Kidney (tissue), 13 donors: ENCODE measurements at regions not wholly inside any gene's neighbourhood (a gene's known extent, or its start where the extent isn't known, plus 50 kb on each side); places are given as distances from the start of the nearest gene placed in this dataset.
A peak's percentile ranks its signal among the peaks of the same experiment; 100 is the strongest.

Source experiments
- DNase-seq, 5 donors: peaks; one replicate each; pipeline ENCODE4 v3.0.0-alpha.2; 2013 to 2020
- FAIRE-seq: peaks from 2 replicates; lab custom pipeline; 2012; peaks lifted over from hg19 to GRCh38; lab: Jason Lieb, UNC
- H3K27ac ChIP-seq, 2 donors: one replicate each; pipeline ENCODE4 v1.7.0; 2013; ENCODE audit warnings: low read depth in 2 of 2, low read length in 2 of 2, inconsistent platforms in 1 of 2
- H3K27me3 ChIP-seq: one replicate; pipeline ENCODE4 v1.7.1; 2013; ENCODE audit warnings: low read length, inconsistent platforms; ENCODE audit not compliant: control insufficient read depth, insufficient read depth
- H3K36me3 ChIP-seq, 3 donors: one replicate each; pipeline versions ENCODE4 v1.7.0 to v1.7.1; 2013; ENCODE audit warnings: low read length in 3 of 3, control low read depth in 1 of 3, inconsistent platforms in 1 of 3; ENCODE audit not compliant: insufficient read depth in 3 of 3, control insufficient read depth in 2 of 3
- H3K4me1 ChIP-seq, 3 donors: one replicate each; pipeline versions ENCODE4 v1.7.0 to v1.7.1; 2013; ENCODE audit warnings: low read length in 3 of 3, inconsistent platforms in 1 of 3, low read depth in 1 of 3; ENCODE audit not compliant: control insufficient read depth in 2 of 3, insufficient read depth in 2 of 3
- H3K4me3 ChIP-seq, 3 donors: one replicate each; pipeline versions ENCODE4 v1.7.0 to v1.8.1; 2013; ENCODE audit warnings: low read length in 3 of 3, control low read depth in 1 of 3, inconsistent platforms in 1 of 3
- H3K9ac ChIP-seq, 3 donors: one replicate each; pipeline versions ENCODE4 v1.7.0 to v1.7.1; 2013; ENCODE audit warnings: low read length in 3 of 3, control low read depth in 1 of 3, inconsistent platforms in 1 of 3
- H3K9me3 ChIP-seq, 3 donors: one replicate each; pipeline versions ENCODE4 v1.7.0 to v1.7.1; 2013; ENCODE audit warnings: low read length in 3 of 3, control low read depth in 1 of 3, inconsistent platforms in 1 of 3; ENCODE audit not compliant: control insufficient read depth in 2 of 3, insufficient read depth in 1 of 3
- CTCF ChIP-seq: IDR thresholded peaks from 3 replicates; pipeline ENCODE4 v1.5.1; 2012; ENCODE audit warnings: mild to moderate bottlenecking, moderate library complexity, borderline replicate concordance; ENCODE audit not compliant: insufficient read depth; ENCODE audit errors: extremely low read depth
- intact Hi-C: fragments of 100-400 bp; cut with DNase I; formaldehyde crosslinking; loops from one replicate; pipeline ENCODE4 v1.11.1; 2022
- donor health status: control.
- donor health status: control.
- donor health status: control.
- donor health status: control.
- donor health status: control.
- donor health status: DM: yes; HTN: yes; CAD: no.
- donor health status: Normal renal cell carcinoma (clear cell type).

- FAIRE-seq (no peak), DNase-seq (peak in 2 of 5 donors; percentile 24 to 33)
- Histone ChIP-seq H3K4me1 (no peaks in the 10 kb centered on the region), H3K9me3 (no peaks in the 10 kb centered on the region), H3K27me3 (no peaks in the 10 kb centered on the region), H3K27ac (no peak overlapping the region), H3K36me3 (no peaks in the 10 kb centered on the region), H3K4me3 (no peak overlapping the region), H3K9ac (no peak overlapping the region)
- intact Hi-C loops, result no loop called here
- TF ChIP-seq CTCF, result no peak
These were observed 56.7 kb upstream of the PAPPA start for GRCh38 chr9:116096853-116097252.

GRCh38 chr9:116098476-116098875 lies 55.1 kb upstream of the PAPPA start:
- TF ChIP-seq CTCF, result no peak
- H3K36me3 ChIP-seq, result no peaks in the 10 kb centered on the region
- H3K9me3 ChIP-seq, result no peaks in the 10 kb centered on the region
- no peaks in the 10 kb centered on the region for H3K4me1 ChIP-seq
- no peak overlapping the region for H3K27ac ChIP-seq
- no peak overlapping the region for H3K4me3 ChIP-seq
- H3K9ac ChIP-seq, result no peak overlapping the region
- intact Hi-C loops, result no loop called here
- no peak for DNase-seq
- no peaks in the 10 kb centered on the region for H3K27me3 ChIP-seq
- no peak for FAIRE-seq

- Histone ChIP-seq H3K36me3 (no peaks in the 10 kb centered on the region), H3K27me3 (no peaks in the 10 kb centered on the region), H3K27ac (no peak overlapping the region), H3K9me3 (no peaks in the 10 kb centered on the region), H3K9ac (no peak overlapping the region), H3K4me1 (no peaks in the 10 kb centered on the region), H3K4me3 (no peak overlapping the region)
- intact Hi-C loops, result no loop called here
- DNase-seq (no peak), FAIRE-seq (no peak)
- TF ChIP-seq CTCF, result no peak
These were observed 53.8 kb upstream of the PAPPA start for GRCh38 chr9:116099821-116100220.

GRCh38 chr9:116100711-116101121 lies 52.9 kb upstream of the PAPPA start:
- FAIRE-seq (no peak), DNase-seq (no peak)
- Histone ChIP-seq H3K27ac (no peak overlapping the region), H3K27me3 (no peaks in the 10 kb centered on the region), H3K36me3 (no peaks in the 10 kb centered on the region), H3K9ac (no peak overlapping the region), H3K4me1 (no peaks in the 10 kb centered on the region), H3K4me3 (no peak overlapping the region), H3K9me3 (no peaks in the 10 kb centered on the region)
- no peak for TF ChIP-seq CTCF
- intact Hi-C loops, result no loop called here
